Heart right ventricle (tissue), 16 donors: ENCODE measurements at regions not wholly inside any gene's neighbourhood (a gene's known extent, or its start where the extent isn't known, plus 50 kb on each side); places are given as distances from the start of the nearest gene placed in this dataset.

Source experiments
- ATAC-seq, 8 donors: fragments of 200-7000 bp; cut with Tn5 transposase; one replicate each; pipeline ENCODE4 v1.9.1; 2020; ENCODE audit warnings: mild to moderate bottlenecking in 8 of 8, moderate library complexity in 8 of 8, moderate number of reproducible peaks in 1 of 8
- DNase-seq, 2 donors: peaks; one replicate each; pipeline ENCODE4 v3.0.0-alpha.2; 2020
- H3K27ac ChIP-seq, 10 donors: fragments of 200-600 bp; sonication (generic) in 2 of 10; one replicate each; pipeline versions ENCODE4 v1.5.0 to v1.8.0; 2020 to 2022; ENCODE audit warnings: mild to moderate bottlenecking in 3 of 10
- H3K27me3 ChIP-seq, 7 donors: fragments of 200-600 bp; one replicate each; pipeline ENCODE4 v1.8.0; 2021 to 2022; ENCODE audit warnings: mild to moderate bottlenecking in 2 of 7
- H3K36me3 ChIP-seq, 9 donors: fragments of 200-600 bp; sonication (generic) in 1 of 9; one replicate each; pipeline versions ENCODE4 v1.5.0 to v1.8.0; 2020 to 2022; ENCODE audit warnings: mild to moderate bottlenecking in 2 of 9
- H3K4me1 ChIP-seq, 9 donors: fragments of 200-600 bp; sonication (generic) in 1 of 9; one replicate each; pipeline versions ENCODE4 v1.5.0 to v1.8.0; 2020 to 2022; ENCODE audit warnings: mild to moderate bottlenecking in 4 of 9
- H3K4me3 ChIP-seq, 10 donors: fragments of 200-600 bp; sonication (generic) in 2 of 10; one replicate each; pipeline versions ENCODE4 v1.5.0 to v1.8.0; 2020 to 2022; ENCODE audit warnings: mild to moderate bottlenecking in 7 of 10, moderate library complexity in 2 of 10
- H3K9me3 ChIP-seq, 11 donors: fragments of 200-600 bp in 10 of 11; sonication (generic) in 2 of 11; one replicate each; pipeline versions ENCODE4 v1.5.0 to v1.8.0; 2013 to 2022; ENCODE audit warnings: mild to moderate bottlenecking in 2 of 11, control low read depth in 1 of 11, moderate library complexity in 1 of 11
- CTCF ChIP-seq, 9 donors: fragments of 200-600 bp; sonication (generic) in 2 of 9; IDR thresholded peaks; one replicate each; pipeline versions ENCODE4 v1.5.0 to v1.8.0; 2021 to 2022; ENCODE audit warnings: antibody characterized with exemption in 9 of 9, mild to moderate bottlenecking in 5 of 9, moderate library complexity in 1 of 9
- WGBS, 2 donors: extraction: QIAGEN DNeasy Blood & Tissue Kit; methylation state at CpG; one replicate each; pipeline ENCODE4 v1.1.7; 2013; ENCODE audit warnings: inconsistent platforms in 1 of 2; 5-methylcytosine and 5-hydroxymethylcytosine counted together
- intact Hi-C, 10 donors: fragments of 100-400 bp; cut with DNase I; formaldehyde crosslinking; loops; one replicate each; pipeline versions ENCODE4 v1.11.1 to v1.14.2; 2022
- donor health status: Arrhythmogenic right ventricular cardiomyopathy.
- donor health status: ischemic (EF 13 %, LVEDD 7.1; RV severe dilation, severe dysfunction).
- donor health status: healthy with polysubstance abuse.
- donor health status: DM: no; HTN: yes; CAD: no.
- donor health status: DM: no; HTN: no; CAD: no.
- donor health status: ischemic (EF 25% LVEDD 6.9; RV normal size, moderate dysfunction).
- donor health status: ischemic (EF 25% LVEDD 5.7; RV mildly dilated, moderate dysfunction).
- donor health status: healthy.
- donor health status: DM: yes; HTN: yes; CAD: no.
- donor health status: Ischemic cardiomyopathy.
- donor health status: ischemic (EF 35%, LVEDD 5.7; RV mildly dilated, moderate dysfunction).
- donor health status: nonischemic (EF 11% LVEDD 7.7; RV severe dilation, severe dysfunction).
- donor health status: DM: yes; HTN: yes; CAD: no.
- donor health status: PGD.
- donor health status: ischemic (EF 29% LVEDD 5.4; RV normal size, mild dysfunction).
- donor health status: nonischemic (EF 23%, LVEDD 6.1; RV moderate dilation, normal function).

DNA sequence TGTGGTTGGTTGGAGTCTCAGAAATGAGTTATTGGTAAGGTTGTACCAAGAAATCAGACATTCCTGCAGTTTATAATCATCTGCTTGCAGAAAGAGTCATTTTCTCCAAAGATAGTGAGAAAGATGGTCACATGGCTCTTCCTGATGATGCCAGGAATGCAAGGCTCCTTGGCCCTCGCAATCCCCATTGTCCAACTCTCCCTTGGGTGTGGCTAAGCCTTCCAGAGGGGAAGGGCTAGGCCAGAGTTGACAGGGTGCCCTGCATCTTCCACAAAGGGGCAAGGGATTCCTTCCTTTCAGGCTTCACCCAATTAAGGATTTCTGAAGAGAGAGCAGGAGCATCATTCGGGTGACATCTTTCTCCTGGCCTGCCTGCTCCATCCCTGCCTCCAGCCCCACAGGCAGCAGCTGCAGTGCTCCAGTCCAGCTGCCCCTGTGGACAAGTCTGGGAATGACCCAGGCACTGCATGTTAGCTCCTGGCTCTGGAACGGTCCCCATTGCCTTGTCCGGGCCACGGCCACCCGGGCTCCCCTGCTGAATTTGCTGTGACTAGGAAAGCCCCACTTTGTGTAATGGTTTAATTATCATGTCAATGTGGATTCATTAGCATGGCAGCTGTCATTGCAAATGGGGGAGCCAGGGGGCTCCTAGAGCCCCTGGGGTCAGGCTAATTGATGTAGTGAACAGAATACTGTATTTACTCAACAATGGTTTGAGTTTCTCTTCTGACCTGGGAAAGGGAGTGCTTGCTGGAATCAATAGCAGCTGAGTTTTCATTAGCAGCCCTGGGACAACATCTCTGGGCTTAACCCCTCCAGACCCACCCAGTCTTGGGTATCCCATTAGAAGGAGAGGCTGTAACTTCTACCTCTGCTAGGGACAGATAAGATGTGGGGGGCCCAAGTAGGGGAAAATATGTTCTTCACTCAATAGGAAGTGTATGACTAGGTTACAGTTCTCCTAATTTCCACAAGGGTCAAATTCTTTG lies 112.6 kb upstream of the TBX20 start:
- ATAC-seq (peak in 5 of 8 donors; percentile 31 to 71 (median 48)), DNase-seq (no peak)
- Histone ChIP-seq H3K9me3 (no peaks in the 10 kb centered on the region), H3K27me3 (no peaks in the 10 kb centered on the region), H3K36me3 (no peaks in the 10 kb centered on the region), H3K27ac (no peak overlapping the region), H3K4me3 (no peak overlapping the region), H3K4me1 (no peaks in the 10 kb centered on the region)
- no peak for TF ChIP-seq CTCF (IDR thresholded peaks at IDR 0.05)
- 57 to 73% methylated on average over 6 of the region's 6 CpGs for WGBS, 2 donors
- intact Hi-C loops = no loop called here

GRCh38 chr7:35365523-35365922 lies 111.6 kb upstream of the TBX20 start:
- Histone ChIP-seq H3K9me3 (no peaks in the 10 kb centered on the region), H3K27me3 (no peaks in the 10 kb centered on the region), H3K36me3 (no peaks in the 10 kb centered on the region), H3K4me3 (no peak overlapping the region), H3K4me1 (no peaks in the 10 kb centered on the region), H3K27ac (no peak overlapping the region)
- no peak for TF ChIP-seq CTCF (IDR thresholded peaks at IDR 0.05)
- ATAC-seq (no peak), DNase-seq (no peak)
- WGBS, 2 donors = 87 to 90% methylated on average over 1 of the region's 1 CpG
- intact Hi-C loops = no loop called here

- Histone ChIP-seq H3K4me3 (no peak overlapping the region), H3K4me1 (no peaks in the 10 kb centered on the region), H3K27me3 (no peaks in the 10 kb centered on the region), H3K9me3 (peaks cover 0 to 12% (median 0%) of the 10 kb centered on the region in 11 donors), H3K36me3 (no peaks in the 10 kb centered on the region), H3K27ac (no peak overlapping the region)
- 70 to 83% methylated on average over 6 of the region's 6 CpGs for WGBS, 2 donors
- intact Hi-C loops = no loop called here
- DNase-seq (no peak), ATAC-seq (no peak)
- TF ChIP-seq CTCF (IDR thresholded peaks at IDR 0.05) = no peak
Measured at GRCh38 chr7:35362341-35362740, 108.4 kb upstream of the TBX20 start.

GRCh38 chr7:35359423-35359822 lies 105.5 kb upstream of the TBX20 start:
- no peak for TF ChIP-seq CTCF (IDR thresholded peaks at IDR 0.05)
- ATAC-seq (no peak), DNase-seq (no peak)
- Histone ChIP-seq H3K27ac (no peak overlapping the region), H3K4me3 (no peak overlapping the region), H3K36me3 (no peaks in the 10 kb centered on the region), H3K4me1 (peaks cover 0 to 6% (median 0%) of the 10 kb centered on the region in 9 donors), H3K9me3 (peaks cover 0 to 12% (median 0%) of the 10 kb centered on the region in 11 donors), H3K27me3 (no peaks in the 10 kb centered on the region)
- 80 to 89% methylated on average over 1 of the region's 1 CpG for WGBS, 2 donors
- intact Hi-C loops = no loop called here
